Urothelium cell line (cell line): ENCODE measurements at regions not wholly inside any gene's neighbourhood (a gene's known extent, or its start where the extent isn't known, plus 50 kb on each side); places are given as distances from the start of the nearest gene placed in this dataset.

ENCODE experiments used
- DNase-seq: peaks from one replicate; pipeline ENCODE4 v3.0.0; 2011; ENCODE audit warnings: low spot score, mixed read lengths
- FAIRE-seq: peaks from 2 replicates; lab custom pipeline; 2011; peaks lifted over from hg19 to GRCh38; lab: Jason Lieb, UNC

DNA sequence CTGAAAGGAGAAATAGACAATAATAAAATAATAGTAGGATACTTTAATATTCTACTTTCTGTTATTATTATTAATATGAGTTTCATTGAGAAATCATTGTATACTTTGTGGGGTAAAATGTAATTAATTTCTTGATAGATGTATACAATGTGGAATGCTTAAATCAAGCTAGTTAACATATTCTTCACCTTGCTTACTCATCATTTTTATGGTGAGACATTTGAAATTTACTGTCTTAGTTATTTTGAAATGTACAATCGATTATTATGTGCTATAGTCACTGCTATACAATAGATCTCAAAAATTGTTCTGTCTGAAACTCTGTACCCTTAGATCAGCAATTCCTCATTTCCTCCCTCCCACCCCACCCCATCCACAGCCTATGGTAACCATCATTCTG is 720.3 kb downstream of the RNF144B start:
- DNase-seq (no peak), FAIRE-seq (no peak)

DNA sequence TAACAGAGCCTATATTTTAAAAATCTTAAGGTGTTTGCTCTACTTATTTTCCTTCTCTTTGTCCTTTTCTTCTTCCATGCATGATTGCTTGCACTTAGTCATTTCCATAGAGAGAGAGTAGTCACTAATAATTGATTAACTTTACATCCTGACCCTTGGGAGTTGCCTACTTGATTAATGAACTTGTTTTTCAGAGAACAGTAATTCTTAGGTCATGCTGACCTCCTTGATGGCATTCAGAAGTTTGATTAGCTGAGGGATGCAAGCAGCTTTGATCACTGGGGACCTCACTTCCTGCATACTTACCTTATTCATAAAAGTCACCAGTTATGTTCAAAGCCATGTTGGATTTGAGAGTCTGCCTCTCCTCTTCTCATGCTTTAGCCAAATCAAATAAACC is 715.6 kb upstream of the ID4 start:
- FAIRE-seq, result no peak

GRCh38 chr6:19127081-19127480 is 710.1 kb upstream of the ID4 start:
- FAIRE-seq (no peak), DNase-seq (no peak)

More for the DNA sequence above, 715.6 kb upstream of the ID4 start:
- DNase-seq, result no peak

- FAIRE-seq, result no peak
- no peak for DNase-seq
Observed at GRCh38 chr6:19128701-19129100, 708.5 kb upstream of the ID4 start.

GRCh38 chr6:19135706-19136105 is 701.5 kb upstream of the ID4 start:
- DNase-seq, result no peak
- FAIRE-seq, result no peak

DNA sequence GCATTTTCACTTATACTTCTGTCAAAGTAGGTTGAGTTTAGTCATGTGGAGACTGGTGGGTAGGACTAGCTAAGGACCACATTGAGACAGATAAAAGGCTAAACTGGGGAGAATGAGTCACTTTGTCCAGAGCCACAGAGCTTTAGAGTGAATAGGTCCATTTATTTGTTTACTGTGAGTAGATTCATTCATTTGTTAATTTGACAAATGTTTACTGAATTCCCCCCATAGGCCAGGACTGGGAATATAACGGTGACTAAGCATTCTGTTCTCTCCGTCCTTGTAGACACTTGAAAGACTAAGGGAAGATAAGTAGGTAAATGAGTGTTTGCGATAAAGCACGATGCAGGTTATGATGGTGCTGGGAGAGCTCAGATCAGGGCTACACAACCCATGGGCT is 699.7 kb upstream of the ID4 start:
- peak; percentile 9 for FAIRE-seq

DNA sequence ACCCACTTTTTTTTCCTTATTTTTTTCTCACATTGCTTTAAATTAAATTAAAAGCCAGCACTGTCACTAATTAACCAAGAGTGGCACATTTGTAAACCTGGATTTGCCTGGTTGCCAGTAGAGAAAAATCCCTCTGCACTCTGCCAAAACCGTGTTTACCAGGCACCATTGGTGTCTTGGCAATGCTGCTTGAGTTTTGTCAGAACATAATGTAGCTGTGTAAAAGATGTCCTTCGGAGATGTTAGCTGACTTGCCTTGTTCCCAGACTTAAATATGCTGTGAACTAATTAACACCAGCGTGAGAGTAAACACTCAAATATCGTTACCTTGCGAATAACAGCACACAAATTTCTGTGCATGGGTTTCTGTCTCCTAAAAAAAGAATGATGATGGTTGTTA is 694.9 kb upstream of the ID4 start:
- DNase-seq (no peak), FAIRE-seq (no peak)

More for the DNA sequence above, 699.7 kb upstream of the ID4 start:
- DNase-seq, result no peak

- no peak for FAIRE-seq
Observed at GRCh38 chr6:19150307-19150706, 686.9 kb upstream of the ID4 start.

DNA sequence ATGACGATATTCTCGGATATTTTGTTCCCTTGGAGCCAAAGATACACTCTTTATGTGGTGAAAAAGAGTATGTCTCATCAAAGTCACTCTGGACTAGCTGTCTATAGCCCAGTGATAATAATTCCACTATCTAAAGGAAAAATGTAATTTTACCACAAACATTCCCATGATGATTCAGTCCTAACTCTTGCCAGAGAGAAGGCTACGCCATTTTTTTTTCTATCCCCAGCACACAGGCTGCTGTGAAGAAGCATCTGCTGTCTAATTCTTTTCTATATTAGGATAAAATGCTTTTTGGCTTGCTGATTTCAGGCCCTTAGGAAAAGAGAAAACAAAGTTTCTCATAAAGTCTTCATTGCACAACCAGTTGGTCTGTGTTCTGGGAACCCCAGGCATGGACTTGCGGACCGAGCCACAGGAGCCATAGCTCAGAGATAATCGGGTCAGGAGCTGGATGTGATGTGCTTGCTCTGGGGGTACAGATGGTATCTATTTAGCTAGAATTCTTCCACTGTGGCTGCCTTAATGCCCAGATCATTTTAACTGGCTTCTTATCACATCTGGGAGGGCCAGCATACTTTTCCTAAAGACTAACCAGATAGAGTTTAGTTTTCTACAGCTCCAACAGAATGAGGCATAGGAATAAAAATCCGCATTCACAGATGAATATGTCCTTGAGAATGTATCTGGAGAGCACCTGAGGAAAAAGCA is 683.7 kb upstream of the ID4 start:
- no peak for FAIRE-seq
- peak; percentile 3 for DNase-seq

More at GRCh38 chr6:19150307-19150706, 686.9 kb upstream of the ID4 start:
- no peak for DNase-seq

- DNase-seq, result no peak
- FAIRE-seq, result no peak
Observed at GRCh38 chr6:19153981-19154295, 683.2 kb upstream of the ID4 start.

- FAIRE-seq, result no peak
- no peak for DNase-seq
Observed at GRCh38 chr6:19156443-19156842, 680.7 kb upstream of the ID4 start.

DNA sequence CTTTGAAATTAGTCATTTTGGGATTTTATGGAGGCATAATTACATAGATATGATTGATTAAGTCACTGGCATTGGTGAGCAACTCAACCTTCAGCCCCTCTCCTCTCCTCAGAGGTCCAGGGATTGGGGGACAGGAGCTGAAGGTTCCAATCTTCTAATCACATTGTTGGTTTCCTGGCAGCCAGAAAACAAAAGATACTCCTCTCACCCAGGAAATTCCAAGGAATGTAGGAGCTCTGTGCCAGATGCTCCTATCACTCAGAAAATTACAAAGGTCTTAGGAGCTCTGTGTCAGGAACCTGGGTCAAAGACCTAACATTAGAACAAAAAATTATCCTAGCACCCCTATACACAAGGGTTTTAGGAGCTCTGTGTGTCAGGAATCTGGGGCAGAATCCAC is 679.7 kb upstream of the ID4 start:
- no peak for DNase-seq
- FAIRE-seq, result no peak

GRCh38 chr6:19158586-19158985 is 678.6 kb upstream of the ID4 start:
- FAIRE-seq, result no peak
- no peak for DNase-seq

GRCh38 chr6:19159089-19159488 is 678.1 kb upstream of the ID4 start:
- FAIRE-seq (no peak), DNase-seq (no peak)

DNA sequence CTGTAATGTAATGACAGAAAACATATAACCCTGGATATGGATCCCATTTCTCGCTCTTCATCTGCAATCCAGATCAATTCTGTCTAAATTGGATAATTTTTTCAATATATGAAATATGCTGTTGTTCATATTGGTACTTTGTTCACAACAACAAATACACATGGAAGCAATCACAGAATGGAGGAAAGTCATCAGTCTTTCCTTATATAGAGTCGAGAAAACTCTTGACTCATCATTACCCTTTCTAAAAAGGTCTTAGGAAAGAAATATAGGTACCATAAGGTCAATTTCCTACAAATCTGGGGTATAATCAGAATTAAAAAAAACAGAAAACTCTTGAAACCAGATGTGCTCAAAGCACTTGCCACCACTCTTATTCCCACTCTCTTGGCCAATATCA is 677.6 kb upstream of the ID4 start:
- DNase-seq (no peak), FAIRE-seq (no peak)

GRCh38 chr6:19160081-19160730 is 677.0 kb upstream of the ID4 start:
- FAIRE-seq, result no peak
- DNase-seq, result no peak

DNA sequence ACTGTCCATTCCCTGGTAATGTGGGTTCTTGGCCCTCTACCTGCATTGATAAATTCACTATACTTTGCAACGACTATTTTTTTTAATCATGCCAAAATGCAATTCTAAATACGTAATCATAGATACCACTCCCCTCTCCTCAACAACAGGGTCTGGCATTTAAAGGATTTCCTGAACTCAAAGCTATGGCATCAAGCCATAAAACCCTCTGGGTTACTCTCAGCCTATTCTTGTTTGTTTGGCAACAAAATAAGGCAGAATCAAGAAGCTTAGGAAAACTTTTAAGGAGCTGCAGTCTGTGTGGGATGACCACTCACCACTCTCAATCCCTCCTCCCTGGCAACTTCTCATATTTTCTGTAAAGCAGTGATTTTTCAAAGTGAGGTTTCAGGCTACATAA is 669.9 kb upstream of the ID4 start:
- FAIRE-seq (no peak), DNase-seq (no peak)

DNA sequence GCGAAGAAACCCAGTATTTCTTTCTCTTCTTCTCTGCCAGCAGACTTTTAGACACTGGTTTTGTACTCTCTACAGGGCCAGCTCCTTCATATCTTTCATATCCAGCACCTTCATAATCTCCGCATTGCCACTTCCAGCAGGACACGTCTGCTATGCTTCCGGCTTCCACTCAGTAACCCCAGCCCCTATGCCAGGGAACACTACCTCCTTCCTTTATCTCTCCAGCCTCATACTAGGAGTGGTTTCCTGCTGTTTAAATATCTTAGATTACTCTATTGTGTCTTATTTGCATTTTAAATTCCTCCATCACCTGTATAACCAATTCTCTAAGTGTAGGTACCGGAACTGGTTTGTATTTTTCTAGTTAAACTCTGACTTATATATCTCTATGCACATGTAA is 667.8 kb upstream of the ID4 start:
- DNase-seq (no peak), FAIRE-seq (no peak)

DNA sequence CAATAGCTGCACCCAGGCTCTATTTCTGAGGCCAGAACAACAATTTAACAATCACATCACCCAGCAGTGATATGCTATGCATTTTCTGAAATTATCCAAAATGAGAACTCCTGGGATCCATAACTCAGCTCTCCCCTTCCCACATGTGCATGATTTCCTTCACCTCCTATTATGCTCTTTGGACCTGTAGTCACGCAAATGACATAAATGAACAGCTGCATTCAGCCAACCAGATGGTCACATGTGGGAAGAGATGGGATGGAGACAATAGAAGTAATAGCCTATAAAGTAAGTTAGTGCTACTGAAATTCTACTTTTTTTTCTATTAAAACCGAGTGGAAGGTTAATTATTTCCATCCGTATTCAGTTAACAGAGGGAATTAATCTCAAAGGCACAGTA is 662.1 kb upstream of the ID4 start:
- no peak for FAIRE-seq
- DNase-seq, result no peak

DNA sequence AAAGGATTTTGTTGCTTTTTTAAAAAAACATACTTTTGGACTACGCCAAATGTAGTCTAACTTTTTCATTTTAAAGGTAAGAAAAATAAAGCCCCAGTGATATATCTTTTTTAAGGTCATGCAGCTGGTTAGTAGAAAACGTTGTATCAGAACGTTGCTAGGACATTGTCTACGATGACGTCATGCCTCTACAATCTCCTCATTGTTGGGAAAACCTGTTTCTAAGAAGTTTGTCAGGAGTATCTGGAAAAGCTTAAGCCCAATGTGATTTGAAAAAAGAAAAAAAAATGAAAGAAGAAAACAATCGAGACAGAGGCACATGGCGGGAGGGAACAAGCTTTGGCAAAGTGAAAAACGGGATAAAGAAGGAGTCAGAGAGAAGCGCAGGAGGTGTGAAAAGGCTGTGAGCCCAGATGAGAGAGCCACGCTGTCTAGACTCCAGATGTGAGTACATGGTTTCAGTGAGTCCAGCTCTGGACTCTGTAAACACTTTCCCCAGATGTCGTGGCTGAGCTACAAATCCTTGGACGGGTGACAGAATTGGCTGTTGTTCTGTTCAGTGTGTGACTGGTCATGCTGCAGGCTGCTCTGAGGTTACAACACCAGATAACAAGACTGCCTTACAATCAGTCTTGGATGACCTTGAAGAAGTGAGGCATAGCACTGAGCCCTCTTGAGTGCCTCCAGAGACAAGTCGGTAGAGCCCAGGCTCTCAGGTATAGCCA is 656.7 kb upstream of the ID4 start:
- FAIRE-seq, result no peak

GRCh38 chr6:19181211-19181610 is 656.0 kb upstream of the ID4 start:
- FAIRE-seq (no peak), DNase-seq (no peak)

More for the DNA sequence above, 656.7 kb upstream of the ID4 start:
- peak; percentile 3 for DNase-seq

DNA sequence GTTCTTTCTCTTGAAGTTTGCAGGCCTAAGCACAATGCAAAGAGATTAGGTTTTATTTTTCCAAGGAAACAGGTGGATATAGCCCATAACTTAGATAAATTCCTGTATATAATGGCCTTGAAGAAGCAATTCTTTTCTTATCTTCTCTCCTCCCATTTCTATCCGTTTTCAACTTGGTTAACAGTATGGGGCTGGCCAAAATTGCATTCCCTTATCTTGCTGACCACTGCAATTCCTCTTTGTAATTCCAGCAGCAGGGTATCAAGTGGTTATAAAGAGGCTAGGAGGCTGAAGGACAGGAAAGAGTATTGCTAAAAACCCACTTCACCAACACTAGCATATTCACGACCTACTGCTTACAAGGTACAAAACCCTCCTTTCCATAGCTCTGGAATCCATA is 643.5 kb upstream of the ID4 start:
- no peak for DNase-seq
- FAIRE-seq, result no peak
